ENCODE measurements at regions not wholly inside any gene's neighbourhood (a gene's known extent, or its start where the extent isn't known, plus 50 kb on each side); places are given as distances from the start of the nearest gene placed in this dataset.
"Not testable (repeated sequence)": the region's sequence is repeated elsewhere in the genome, so short reads cannot be mapped to it uniquely, and the experiment has no call there.

- no peak for DNase-seq
Measured at GRCh38 chr14:38394064-38394463, 138.2 kb upstream of the CLEC14A start.

- DNase-seq, result no peak
Measured at GRCh38 chr14:38391334-38391733, 135.4 kb upstream of the CLEC14A start.

- DNase-seq, result no peak
Measured at GRCh38 chr14:38389681-38390080, 133.8 kb upstream of the CLEC14A start.

- DNase-seq, result no peak
Measured at GRCh38 chr14:38387821-38388220, 131.9 kb upstream of the CLEC14A start.

GRCh38 chr14:38385836-38386235 lies 129.9 kb upstream of the CLEC14A start:
- no peak for DNase-seq

GRCh38 chr14:38385343-38385742 lies 129.4 kb upstream of the CLEC14A start:
- no peak for DNase-seq

- no peak for DNase-seq
Measured at GRCh38 chr14:38384741-38385140, 128.8 kb upstream of the CLEC14A start.

GRCh38 chr14:38367922-38368321 lies 112.0 kb upstream of the CLEC14A start:
- no peak for DNase-seq

- no peak for DNase-seq
Measured at GRCh38 chr14:38366374-38366773, 110.5 kb upstream of the CLEC14A start.

- DNase-seq, result no peak
Measured at GRCh38 chr14:38363217-38363616, 107.3 kb upstream of the CLEC14A start.

GRCh38 chr14:38357557-38357956 lies 101.7 kb upstream of the CLEC14A start:
- DNase-seq, result no peak

GRCh38 chr14:38355473-38355872 lies 99.6 kb upstream of the CLEC14A start:
- not testable (repeated sequence) for DNase-seq

GRCh38 chr14:38350102-38350501 lies 94.2 kb upstream of the CLEC14A start:
- DNase-seq, result no peak

GRCh38 chr14:38342803-38343202 lies 86.9 kb upstream of the CLEC14A start:
- DNase-seq, result no peak

- DNase-seq, result no peak
Measured at GRCh38 chr14:38339696-38340095, 83.8 kb upstream of the CLEC14A start.

GRCh38 chr14:38336298-38336697 lies 80.4 kb upstream of the CLEC14A start:
- no peak for DNase-seq

- no peak for DNase-seq
Measured at GRCh38 chr14:38330275-38330674, 74.4 kb upstream of the CLEC14A start.

- DNase-seq, result no peak
Measured at GRCh38 chr14:38329246-38329645, 73.4 kb upstream of the CLEC14A start.

GRCh38 chr14:38316922-38317321 lies 61.0 kb upstream of the CLEC14A start:
- DNase-seq, result no peak

- DNase-seq, result no peak
Measured at GRCh38 chr14:38311655-38312054, 55.8 kb upstream of the CLEC14A start.

- DNase-seq, result no peak
Measured at GRCh38 chr14:38310420-38310995, 54.6 kb upstream of the CLEC14A start.

- no peak for DNase-seq
Measured at GRCh38 chr14:38309522-38310277, 53.8 kb upstream of the CLEC14A start.
